Stimulated activated naive CD4-positive, alpha-beta T cell (primary cell): ENCODE measurements at regions not wholly inside any gene's neighbourhood (a gene's known extent, or its start where the extent isn't known, plus 50 kb on each side); places are given as distances from the start of the nearest gene placed in this dataset.
"Not testable (repeated sequence)": the region's sequence is repeated elsewhere in the genome, so short reads cannot be mapped to it uniquely, and the experiment has no call there.

Source experiments
- DNase-seq, 6 experiments: peaks; one replicate each; lab custom pipeline; 2025; lab: John Stamatoyannopoulos, UW

- DNase-seq: no peak
Measured at GRCh38 chr3:106398891-106399600, 530.2 kb upstream of the CBLB start.

- DNase-seq: no peak
Measured at GRCh38 chr3:106399761-106400160, 530.9 kb upstream of the CBLB start.

- DNase-seq: no peak
Measured at GRCh38 chr3:106401666-106402490, 533.1 kb upstream of the CBLB start.

- no peak for DNase-seq
Measured at GRCh38 chr3:106403371-106404145, 534.7 kb upstream of the CBLB start.

GRCh38 chr3:106413683-106414082, 544.9 kb upstream of the CBLB start:
- DNase-seq: no peak

- no peak for DNase-seq
Measured at GRCh38 chr3:106420628-106421027, 551.8 kb upstream of the CBLB start.

- DNase-seq: no peak
Measured at GRCh38 chr3:106421426-106421825, 552.6 kb upstream of the CBLB start.

- DNase-seq: no peak
Measured at GRCh38 chr3:106421909-106422308, 553.1 kb upstream of the CBLB start.

- DNase-seq: no peak
Measured at GRCh38 chr3:106423321-106424225, 554.8 kb upstream of the CBLB start.

- no peak for DNase-seq
Measured at GRCh38 chr3:106425026-106425425, 556.2 kb upstream of the CBLB start.

GRCh38 chr3:106425916-106426315, 557.1 kb upstream of the CBLB start:
- no peak for DNase-seq

- DNase-seq: no peak
Measured at GRCh38 chr3:106428565-106428994, 559.8 kb upstream of the CBLB start.

- no peak for DNase-seq
Measured at GRCh38 chr3:106431721-106432120, 562.9 kb upstream of the CBLB start.

GRCh38 chr3:106435899-106436453, 567.2 kb upstream of the CBLB start:
- no peak for DNase-seq

- no peak for DNase-seq
Measured at GRCh38 chr3:106438887-106439286, 570.1 kb upstream of the CBLB start.

GRCh38 chr3:106440672-106441071, 571.9 kb upstream of the CBLB start:
- DNase-seq: no peak

- DNase-seq: no peak
Measured at GRCh38 chr3:106446271-106446670, 577.5 kb upstream of the CBLB start.

- DNase-seq: no peak
Measured at GRCh38 chr3:106447723-106448301, 579.0 kb upstream of the CBLB start.

- not testable (repeated sequence) for DNase-seq
Measured at GRCh38 chr3:106448372-106448966, 579.7 kb upstream of the CBLB start.

GRCh38 chr3:106452096-106452495, 583.3 kb upstream of the CBLB start:
- no peak for DNase-seq
